Pons (tissue), 1 donor: ENCODE measurements at regions not wholly inside any gene's neighbourhood (a gene's known extent, or its start where the extent isn't known, plus 50 kb on each side); places are given as distances from the start of the nearest gene placed in this dataset.

Source experiments
- DNase-seq: peaks from one replicate; pipeline ENCODE4 v3.0.0-alpha.2; 2016; ENCODE audit warnings: low spot score

DNA sequence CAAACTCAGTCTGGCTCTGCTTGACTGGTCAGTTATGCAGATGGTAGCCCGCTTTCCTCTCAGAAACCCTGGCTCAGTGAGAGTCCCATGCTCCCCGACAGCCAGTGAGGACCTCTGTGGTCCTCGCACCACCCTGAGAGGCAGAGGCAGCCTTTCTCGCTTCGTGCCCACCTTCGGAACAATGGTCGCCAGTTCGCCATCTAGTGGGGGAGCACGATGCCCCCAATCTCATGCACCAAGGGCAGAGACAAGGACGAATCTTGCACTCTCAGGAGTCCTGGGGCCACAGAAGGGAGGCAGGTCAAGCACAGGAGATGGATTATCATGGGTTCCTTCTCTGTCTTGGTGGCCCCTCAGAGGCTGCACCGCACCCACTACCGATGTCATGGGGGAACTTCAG lies 75.2 kb downstream of the RHCG start:
- DNase-seq, result no peak

- no peak for DNase-seq
Observed at GRCh38 chr15:89419370-89419984, 76.9 kb downstream of the RHCG start.

GRCh38 chr15:89417206-89417725 lies 79.1 kb downstream of the RHCG start:
- DNase-seq, result no peak

- peak; percentile 25 for DNase-seq
Observed at GRCh38 chr15:89416339-89417183, 79.8 kb downstream of the RHCG start.

GRCh38 chr15:89414571-89414970 lies 79.9 kb upstream of the POLG start:
- no peak for DNase-seq

DNA sequence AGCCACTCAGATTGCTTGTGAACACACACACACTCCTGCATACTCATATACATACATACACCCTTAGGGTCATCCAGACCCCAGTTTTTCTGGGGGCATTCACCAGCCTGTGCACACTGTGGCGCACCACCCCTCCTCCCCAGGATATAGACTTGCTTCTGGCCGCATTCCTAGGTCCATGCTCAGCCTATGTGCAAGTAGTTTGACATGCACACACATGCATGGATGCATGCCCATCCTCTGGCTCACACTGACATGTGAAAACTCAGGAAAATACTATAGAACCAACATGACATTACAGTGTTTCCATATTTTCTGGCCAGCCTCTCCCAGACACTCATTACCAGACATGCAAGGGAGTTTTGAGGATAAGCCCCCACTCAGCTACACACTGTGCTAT lies 79.3 kb upstream of the POLG start:
- no peak for DNase-seq

DNA sequence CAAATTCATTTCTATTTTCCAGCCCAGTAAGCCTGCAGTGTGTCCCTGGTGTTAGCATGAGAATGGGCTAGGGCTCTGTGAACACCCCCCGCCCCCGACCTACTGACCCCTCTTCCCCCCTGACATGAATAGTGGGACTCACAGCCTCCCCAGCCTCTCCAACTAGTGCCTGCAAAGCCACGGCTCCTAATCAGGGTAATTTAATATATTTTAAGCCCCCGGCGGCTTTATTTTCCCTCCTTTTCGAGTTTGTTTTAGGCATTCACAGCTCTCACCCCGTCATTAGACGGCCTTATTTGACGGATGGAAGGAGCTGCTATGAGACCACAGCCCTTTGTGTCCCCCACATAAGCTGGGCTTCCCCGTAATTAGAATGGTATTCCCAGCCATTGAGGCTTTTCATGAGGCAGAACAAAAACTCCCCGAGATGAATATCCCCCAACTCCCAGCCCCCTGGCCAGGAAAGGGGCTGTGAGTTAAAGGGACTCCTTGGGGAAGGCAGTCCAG lies 78.3 kb upstream of the POLG start:
- no peak for DNase-seq

GRCh38 chr15:89410039-89410435 lies 75.4 kb upstream of the POLG start:
- DNase-seq, result no peak

- DNase-seq, result no peak
Observed at GRCh38 chr15:89409184-89410038, 74.8 kb upstream of the POLG start.

GRCh38 chr15:89408372-89409183 lies 74.0 kb upstream of the POLG start:
- no peak for DNase-seq

GRCh38 chr15:89406940-89407607 lies 72.5 kb upstream of the POLG start:
- DNase-seq, result no peak

DNA sequence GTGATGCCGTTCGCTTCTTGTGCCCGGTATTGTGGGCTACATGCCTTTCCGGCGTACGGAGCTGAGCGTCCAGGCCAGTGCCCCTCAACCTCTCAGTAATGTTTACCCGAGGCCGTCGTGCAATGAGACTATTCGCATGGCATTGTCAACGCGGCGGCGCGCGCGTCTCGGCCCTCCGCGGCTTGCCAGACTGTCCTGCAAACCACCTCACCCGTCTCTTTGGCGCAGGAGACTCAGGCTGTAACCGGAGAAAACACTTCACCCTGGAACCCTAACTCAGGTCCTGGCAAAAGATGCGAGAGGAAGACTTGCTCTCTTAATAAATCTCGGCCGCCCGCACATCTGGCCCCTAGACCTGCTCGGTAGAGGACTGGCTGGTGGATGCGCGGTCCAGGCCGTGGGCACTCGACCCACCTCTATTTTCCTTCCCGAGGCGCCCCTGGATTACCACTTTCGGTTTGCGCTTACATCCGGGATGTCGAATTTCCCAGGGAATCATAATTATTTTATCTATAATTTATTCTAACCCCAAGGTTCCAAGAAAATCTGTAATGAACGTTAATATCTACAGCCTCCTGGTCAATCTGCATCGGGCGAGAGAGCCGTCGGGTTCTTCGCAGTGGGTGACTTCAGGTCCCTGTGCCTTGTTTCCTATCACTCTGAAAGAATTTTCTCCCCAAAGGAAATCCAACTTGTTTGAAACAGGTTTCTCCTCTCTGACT lies 71.8 kb upstream of the POLG start:
- no peak for DNase-seq

DNA sequence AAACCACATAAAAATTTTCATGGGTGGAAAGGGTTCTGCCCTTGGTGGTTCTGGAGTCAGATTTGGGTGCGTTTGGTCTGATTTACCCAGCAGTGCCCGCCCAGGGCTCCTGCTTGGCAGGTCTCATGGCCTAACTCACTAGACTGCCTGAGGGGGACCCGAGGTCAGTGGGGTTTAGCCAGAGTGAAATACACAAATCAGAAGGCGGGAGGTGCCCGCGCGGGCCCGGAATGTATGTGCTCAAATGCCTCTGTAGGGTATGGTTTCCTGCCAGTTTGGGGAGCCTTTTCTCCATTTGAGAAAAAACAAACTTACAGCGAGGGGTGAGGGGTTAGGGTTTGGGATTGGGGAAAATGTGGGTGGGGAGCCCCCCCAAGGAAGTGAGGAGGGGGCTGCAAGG lies 70.9 kb upstream of the POLG start:
- DNase-seq, result no peak

DNA sequence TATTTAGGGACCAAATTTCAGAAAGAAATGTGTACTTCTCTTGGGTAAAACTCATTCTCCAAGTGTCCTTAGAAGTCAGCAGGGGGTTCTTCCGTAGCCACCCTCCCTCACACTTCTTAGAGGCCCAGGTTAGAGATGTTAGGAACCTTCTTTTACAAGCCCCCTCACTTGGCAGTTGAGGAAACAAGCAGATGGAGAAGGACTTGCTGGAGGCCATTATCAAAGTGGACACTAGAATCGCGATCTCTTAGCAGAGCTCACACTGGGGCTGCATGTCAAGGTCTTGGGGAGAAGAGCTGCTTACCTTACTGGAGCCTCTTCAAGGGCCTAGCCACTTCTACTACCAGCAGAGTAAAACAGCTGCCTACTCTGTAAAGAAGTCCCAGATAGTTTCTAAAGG lies 69.4 kb upstream of the POLG start:
- no peak for DNase-seq

DNA sequence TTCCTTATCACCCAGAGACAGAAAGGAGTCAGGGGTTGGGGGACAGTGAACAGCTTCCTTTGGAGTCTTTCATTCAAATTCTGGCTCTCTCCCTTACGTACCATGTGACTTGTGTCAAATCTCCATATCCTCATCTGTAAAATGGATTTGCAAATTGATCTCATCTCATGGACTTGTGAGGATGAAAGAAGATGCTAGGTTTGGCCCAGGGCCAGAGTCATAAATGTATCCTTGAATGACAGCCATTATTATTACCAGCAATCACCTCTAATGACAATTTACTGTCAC lies 67.8 kb upstream of the POLG start:
- DNase-seq, result no peak

DNA sequence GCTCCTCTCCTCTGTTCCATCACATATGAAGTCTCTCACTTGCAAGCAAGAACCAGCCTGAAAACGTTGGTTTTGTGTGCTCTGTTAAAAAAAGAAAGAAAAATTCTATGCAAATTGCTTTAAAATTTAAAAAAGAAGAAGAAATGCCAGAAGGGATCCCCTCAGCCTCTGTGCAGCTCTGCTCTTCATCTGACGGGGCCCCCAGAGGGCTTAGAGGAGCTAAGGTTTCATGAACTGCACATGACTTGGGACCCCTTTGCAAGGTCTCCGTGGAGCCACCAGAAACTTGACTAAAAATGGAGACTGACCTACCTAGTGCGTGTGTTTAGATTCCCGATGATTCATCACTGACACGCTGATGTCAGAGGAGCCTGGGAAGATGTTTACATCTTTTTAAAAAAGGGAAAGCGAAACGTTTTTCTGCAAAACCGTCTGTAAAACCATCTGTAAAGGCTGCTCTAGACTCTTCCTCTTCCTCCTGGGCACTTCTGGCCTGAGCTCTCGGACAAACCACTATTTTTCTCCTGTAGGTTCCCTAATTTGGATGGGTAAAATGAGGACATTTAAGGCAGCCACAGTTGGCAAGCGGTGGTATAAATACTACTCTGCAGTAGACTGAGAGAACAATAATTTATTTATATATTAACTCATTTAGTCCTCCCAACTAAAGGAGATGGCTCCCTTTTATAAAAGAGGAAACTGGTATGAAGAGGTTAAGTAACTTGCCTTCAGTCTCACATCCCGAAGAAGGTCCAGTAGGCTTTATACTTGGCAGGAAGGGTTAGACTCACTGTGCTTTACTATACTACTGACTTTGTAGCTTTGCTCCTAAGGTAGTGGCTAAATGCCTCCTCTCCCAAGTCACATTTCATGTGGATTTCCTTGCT lies 67.2 kb upstream of the POLG start:
- DNase-seq, result no peak

- no peak for DNase-seq
Observed at GRCh38 chr15:89400782-89401545, 66.3 kb upstream of the POLG start.

DNA sequence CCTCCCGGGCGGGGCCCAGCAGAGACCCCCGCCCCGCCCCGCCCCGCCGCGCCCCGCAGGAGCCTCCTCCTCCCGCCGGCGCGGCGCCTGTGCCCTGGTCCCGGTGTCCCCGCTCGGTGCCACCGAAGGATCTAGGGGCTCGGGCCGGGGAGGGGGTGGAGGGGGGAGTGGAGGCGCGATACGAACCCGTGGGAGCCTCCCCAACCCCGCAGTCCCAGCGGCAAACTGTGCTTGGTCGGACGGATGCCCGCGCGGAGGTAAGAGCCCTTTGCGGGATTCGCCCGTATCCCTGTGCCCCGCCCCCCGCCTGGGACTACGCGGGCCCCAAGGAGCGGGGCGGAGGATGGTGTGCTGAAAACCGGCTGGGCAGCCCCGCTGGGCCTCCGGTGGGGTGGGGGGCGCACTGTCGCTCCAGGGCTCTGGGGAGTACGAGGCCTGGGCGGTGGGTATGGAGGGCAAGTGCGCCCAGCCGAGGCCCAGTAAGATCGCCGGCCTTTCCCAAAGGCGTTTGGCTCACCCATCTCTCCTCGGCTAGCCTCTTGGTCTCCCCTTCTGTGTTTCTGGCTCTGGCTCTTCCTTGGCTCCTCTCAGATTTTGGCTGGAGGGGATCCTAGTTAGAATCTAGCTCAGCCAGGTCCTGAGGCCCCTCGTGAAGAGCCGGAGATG lies 65.6 kb upstream of the POLG start:
- DNase-seq, result no peak
